Immature natural killer cell (primary cell): ENCODE measurements at regions not wholly inside any gene's neighbourhood (a gene's known extent, or its start where the extent isn't known, plus 50 kb on each side); places are given as distances from the start of the nearest gene placed in this dataset.
"Not testable (repeated sequence)": the region's sequence is repeated elsewhere in the genome, so short reads cannot be mapped to it uniquely, and the experiment has no call there.

Source experiments
- DNase-seq, 3 donors: peaks; one replicate each; pipeline ENCODE4 v3.0.0; 2022; ENCODE audit warnings: mixed read lengths in 1 of 3
- H3K27ac Mint-ChIP-seq, 6 donors: one replicate each; pipeline ENCODE4 v1.8.0; 2020; ENCODE audit warnings: mixed read lengths in 6 of 6, mild to moderate bottlenecking in 5 of 6, inconsistent platforms in 4 of 6, moderate library complexity in 3 of 6
- H3K27me3 Mint-ChIP-seq, 3 donors: one replicate each; pipeline ENCODE4 v1.8.0; 2020 to 2021; ENCODE audit warnings: low read depth in 3 of 3, mild to moderate bottlenecking in 3 of 3, mixed read lengths in 3 of 3, moderate library complexity in 3 of 3, inconsistent platforms in 1 of 3
- H3K36me3 Mint-ChIP-seq, 3 donors: one replicate each; pipeline ENCODE4 v1.8.0; 2020; ENCODE audit warnings: mixed read lengths in 3 of 3, inconsistent platforms in 2 of 3, mild to moderate bottlenecking in 2 of 3
- H3K4me1 Mint-ChIP-seq, 2 donors: one replicate each; pipeline ENCODE4 v1.8.0; 2020; ENCODE audit warnings: inconsistent platforms in 2 of 2, mild to moderate bottlenecking in 2 of 2, mixed read lengths in 2 of 2, moderate library complexity in 1 of 2
- H3K4me3 Mint-ChIP-seq, 5 donors: one replicate each; pipeline ENCODE4 v1.8.0; 2020; ENCODE audit warnings: mild to moderate bottlenecking in 5 of 5, mixed read lengths in 5 of 5, inconsistent platforms in 3 of 5, moderate library complexity in 3 of 5
- H3K9me3 Mint-ChIP-seq, 6 donors: one replicate each; pipeline ENCODE4 v1.8.0; 2020; ENCODE audit warnings: mild to moderate bottlenecking in 6 of 6, mixed read lengths in 6 of 6, inconsistent platforms in 4 of 6, moderate library complexity in 3 of 6

- H3K4me1 Mint-ChIP-seq, H3K4me3 Mint-ChIP-seq, H3K27me3 Mint-ChIP-seq, H3K27ac Mint-ChIP-seq, H3K36me3 Mint-ChIP-seq, DNase-seq: not testable (repeated sequence)
- H3K9me3 Mint-ChIP-seq = peaks cover 2 to 24% (median 10%) of the 10 kb centered on the region in 6 donors
Observed at GRCh38 chr15:24511598-24511997, 164.0 kb upstream of the NPAP1 start.

GRCh38 chr15:24518772-24519171 is 156.8 kb upstream of the NPAP1 start:
- H3K36me3 Mint-ChIP-seq, H3K4me1 Mint-ChIP-seq, DNase-seq, H3K27me3 Mint-ChIP-seq, H3K27ac Mint-ChIP-seq, H3K4me3 Mint-ChIP-seq: not testable (repeated sequence)
- H3K9me3 Mint-ChIP-seq = peaks cover 0 to 13% (median 4%) of the 10 kb centered on the region in 6 donors

- DNase-seq, H3K4me3 Mint-ChIP-seq, H3K27me3 Mint-ChIP-seq, H3K27ac Mint-ChIP-seq, H3K4me1 Mint-ChIP-seq, H3K36me3 Mint-ChIP-seq: not testable (repeated sequence)
- peaks cover 4 to 15% (median 7%) of the 10 kb centered on the region in 6 donors for H3K9me3 Mint-ChIP-seq
Observed at GRCh38 chr15:24531235-24531634, 144.3 kb upstream of the NPAP1 start.

GRCh38 chr15:24534032-24534431 is 141.5 kb upstream of the NPAP1 start:
- peaks cover 3 to 33% (median 7%) of the 10 kb centered on the region in 6 donors for H3K9me3 Mint-ChIP-seq
- not testable (repeated sequence) for H3K27me3 Mint-ChIP-seq, DNase-seq, H3K36me3 Mint-ChIP-seq, H3K4me3 Mint-ChIP-seq, H3K27ac Mint-ChIP-seq, H3K4me1 Mint-ChIP-seq

- not testable (repeated sequence) for H3K27ac Mint-ChIP-seq, H3K4me1 Mint-ChIP-seq, DNase-seq
Observed at GRCh38 chr15:24557281-24557680, 118.3 kb upstream of the NPAP1 start.

GRCh38 chr15:24607636-24608035 is 67.9 kb upstream of the NPAP1 start:
- Mint-ChIP-seq H3K27ac (no peak overlapping the region), H3K27me3 (no peaks in the 10 kb centered on the region), H3K4me1 (no peaks in the 10 kb centered on the region), H3K36me3 (peaks cover 0 to 1% (median 0%) of the 10 kb centered on the region in 3 donors), H3K4me3 (no peak overlapping the region), H3K9me3 (peaks cover 12 to 62% (median 32%) of the 10 kb centered on the region in 6 donors)
- DNase-seq = no peak

More at GRCh38 chr15:24557281-24557680, 118.3 kb upstream of the NPAP1 start:
- not testable (repeated sequence) for H3K36me3 Mint-ChIP-seq, H3K4me3 Mint-ChIP-seq, H3K27me3 Mint-ChIP-seq
- H3K9me3 Mint-ChIP-seq = peaks cover 4 to 18% (median 13%) of the 10 kb centered on the region in 6 donors

- no peaks in the 10 kb centered on the region for H3K4me1 Mint-ChIP-seq
- DNase-seq = no peak
- H3K27me3 Mint-ChIP-seq = peaks cover 0 to 2% (median 0%) of the 10 kb centered on the region in 3 donors
- peaks cover 6 to 43% (median 32%) of the 10 kb centered on the region in 6 donors for H3K9me3 Mint-ChIP-seq
- no peak overlapping the region for H3K27ac Mint-ChIP-seq
- no peak overlapping the region for H3K4me3 Mint-ChIP-seq
- H3K36me3 Mint-ChIP-seq = peaks cover 0 to 4% (median 2%) of the 10 kb centered on the region in 3 donors
Observed at GRCh38 chr15:24617646-24618045, 57.9 kb upstream of the NPAP1 start.

- no peaks in the 10 kb centered on the region for H3K4me1 Mint-ChIP-seq
- peaks cover 0 to 2% (median 0%) of the 10 kb centered on the region in 3 donors for H3K27me3 Mint-ChIP-seq
- H3K9me3 Mint-ChIP-seq = peaks cover 7 to 28% (median 23%) of the 10 kb centered on the region in 6 donors
- no peak for DNase-seq
- H3K27ac Mint-ChIP-seq = no peak overlapping the region
- peaks cover 0 to 4% (median 0%) of the 10 kb centered on the region in 3 donors for H3K36me3 Mint-ChIP-seq
- no peak overlapping the region for H3K4me3 Mint-ChIP-seq
Observed at GRCh38 chr15:24621630-24622215, 53.9 kb upstream of the NPAP1 start.
